PFSK-1 (cell line): ENCODE measurements at regions not wholly inside any gene's neighbourhood (a gene's known extent, or its start where the extent isn't known, plus 50 kb on each side); places are given as distances from the start of the nearest gene placed in this dataset.

Source experiments
- FOXP2 ChIP-seq: optimal IDR thresholded peaks from 2 replicates; pipeline ENCODE3; 2011; ENCODE audit warnings: borderline replicate concordance, control low read depth, inconsistent platforms; ENCODE audit not compliant: insufficient read depth; ENCODE audit errors: extremely low read length, extremely low read depth
- POLR2AphosphoS5 ChIP-seq: IDR thresholded peaks from 2 replicates; pipeline ENCODE4 v1.6.1; 2012; ENCODE audit warnings: low read depth, mild to moderate bottlenecking, control low read depth, low read length, moderate library complexity
- SIN3A ChIP-seq: IDR thresholded peaks from 2 replicates; pipeline ENCODE4 v1.6.1; 2012; ENCODE audit warnings: mild to moderate bottlenecking, low read length, moderate library complexity, borderline replicate concordance; ENCODE audit not compliant: insufficient read depth
- TAF1 ChIP-seq: IDR thresholded peaks from 2 replicates; pipeline ENCODE4 v1.6.1; 2012; ENCODE audit warnings: low read length, control low read depth, borderline replicate concordance; ENCODE audit not compliant: insufficient read depth
- TF ChIP-seq, protein P1 (sequence below), 2 experiments: IDR thresholded peaks; 2 replicates each; pipeline versions ENCODE4 v1.6.1 to v1.8.0; 2011 to 2012; ENCODE audit warnings: low read depth in 2 of 2, low read length in 2 of 2, control low read depth in 1 of 2, inconsistent platforms in 1 of 2, mild to moderate bottlenecking in 1 of 2, moderate library complexity in 1 of 2; ENCODE audit not compliant: insufficient read depth in 1 of 2

DNA sequence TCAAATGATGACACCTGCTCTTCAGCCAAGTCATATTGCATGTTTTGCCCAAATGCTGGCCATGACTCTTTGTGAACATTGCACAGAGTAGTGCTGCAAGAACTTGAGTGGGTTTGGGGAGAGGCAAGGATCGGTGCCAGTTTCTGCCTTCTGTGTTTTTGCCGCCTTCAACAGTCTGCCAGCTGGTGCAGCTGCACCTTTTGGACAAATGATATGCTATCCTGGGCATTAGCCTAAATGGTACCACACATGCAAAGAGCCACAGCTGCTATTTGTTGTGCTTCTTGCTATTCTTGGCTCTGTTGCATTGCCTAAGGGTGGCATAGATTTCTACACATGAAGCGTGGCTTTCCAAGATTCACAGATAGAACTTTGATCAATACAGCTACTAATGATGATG lies 189.0 kb upstream of the CCN2 start:
- TF ChIP-seq TAF1 (no peak), FOXP2 (no peak), POLR2AphosphoS5 (no peak), SIN3A (no peak)
- TF ChIP-seq, protein P1, sequence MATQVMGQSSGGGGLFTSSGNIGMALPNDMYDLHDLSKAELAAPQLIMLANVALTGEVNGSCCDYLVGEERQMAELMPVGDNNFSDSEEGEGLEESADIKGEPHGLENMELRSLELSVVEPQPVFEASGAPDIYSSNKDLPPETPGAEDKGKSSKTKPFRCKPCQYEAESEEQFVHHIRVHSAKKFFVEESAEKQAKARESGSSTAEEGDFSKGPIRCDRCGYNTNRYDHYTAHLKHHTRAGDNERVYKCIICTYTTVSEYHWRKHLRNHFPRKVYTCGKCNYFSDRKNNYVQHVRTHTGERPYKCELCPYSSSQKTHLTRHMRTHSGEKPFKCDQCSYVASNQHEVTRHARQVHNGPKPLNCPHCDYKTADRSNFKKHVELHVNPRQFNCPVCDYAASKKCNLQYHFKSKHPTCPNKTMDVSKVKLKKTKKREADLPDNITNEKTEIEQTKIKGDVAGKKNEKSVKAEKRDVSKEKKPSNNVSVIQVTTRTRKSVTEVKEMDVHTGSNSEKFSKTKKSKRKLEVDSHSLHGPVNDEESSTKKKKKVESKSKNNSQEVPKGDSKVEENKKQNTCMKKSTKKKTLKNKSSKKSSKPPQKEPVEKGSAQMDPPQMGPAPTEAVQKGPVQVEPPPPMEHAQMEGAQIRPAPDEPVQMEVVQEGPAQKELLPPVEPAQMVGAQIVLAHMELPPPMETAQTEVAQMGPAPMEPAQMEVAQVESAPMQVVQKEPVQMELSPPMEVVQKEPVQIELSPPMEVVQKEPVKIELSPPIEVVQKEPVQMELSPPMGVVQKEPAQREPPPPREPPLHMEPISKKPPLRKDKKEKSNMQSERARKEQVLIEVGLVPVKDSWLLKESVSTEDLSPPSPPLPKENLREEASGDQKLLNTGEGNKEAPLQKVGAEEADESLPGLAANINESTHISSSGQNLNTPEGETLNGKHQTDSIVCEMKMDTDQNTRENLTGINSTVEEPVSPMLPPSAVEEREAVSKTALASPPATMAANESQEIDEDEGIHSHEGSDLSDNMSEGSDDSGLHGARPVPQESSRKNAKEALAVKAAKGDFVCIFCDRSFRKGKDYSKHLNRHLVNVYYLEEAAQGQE (IDR thresholded peaks at IDR 0.05; ENCODE audit: insufficient read depth in 1 of 2, low read depth in 2 of 2, low read length in 2 of 2) = no peak

DNA sequence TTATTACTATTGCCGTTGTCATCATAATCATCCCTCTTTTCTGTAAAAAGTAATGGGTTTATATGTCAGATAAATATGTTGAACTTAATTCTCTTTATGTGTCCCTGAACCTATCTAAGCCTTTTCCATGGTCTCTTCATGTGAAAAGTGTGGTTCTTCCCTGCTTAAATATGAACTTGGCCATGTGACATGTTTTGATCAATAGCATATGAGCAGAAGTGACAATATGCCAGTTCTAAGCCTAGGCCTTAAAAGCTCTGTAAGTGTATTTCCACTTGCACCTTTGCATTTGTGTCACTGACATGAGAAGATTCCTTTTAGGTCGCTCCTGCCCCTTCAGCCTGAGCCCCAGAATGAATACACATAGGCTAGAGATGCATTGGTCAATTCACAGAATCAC lies 188.4 kb upstream of the CCN2 start:
- TF ChIP-seq POLR2AphosphoS5 (no peak), SIN3A (no peak), FOXP2 (no peak), TAF1 (no peak)
- TF ChIP-seq, protein P1 (IDR thresholded peaks at IDR 0.05; ENCODE audit: insufficient read depth in 1 of 2, low read depth in 2 of 2, low read length in 2 of 2) = no peak

DNA sequence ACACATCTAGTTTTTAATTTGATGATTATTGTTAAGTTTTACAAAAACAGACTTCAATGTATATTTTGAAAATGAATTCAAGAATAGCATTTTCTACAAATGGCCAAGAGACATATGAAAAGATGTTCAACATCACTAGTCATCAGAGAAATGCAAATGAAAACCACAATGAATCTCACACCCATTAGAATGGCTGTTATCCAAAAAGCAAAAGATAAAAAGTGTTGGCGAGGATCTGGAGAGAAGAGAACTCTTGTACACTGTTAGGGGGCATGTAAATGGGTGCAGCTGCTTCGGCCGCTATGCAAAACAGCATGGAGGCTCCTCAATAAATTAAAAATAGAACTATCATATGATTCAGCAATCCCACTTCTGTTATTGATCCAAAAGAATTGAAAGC lies 185.8 kb upstream of the CCN2 start:
- TF ChIP-seq, protein P1 (IDR thresholded peaks at IDR 0.05; ENCODE audit: insufficient read depth in 1 of 2, low read depth in 2 of 2, low read length in 2 of 2) = no peak
- no peak for TF ChIP-seq FOXP2

DNA sequence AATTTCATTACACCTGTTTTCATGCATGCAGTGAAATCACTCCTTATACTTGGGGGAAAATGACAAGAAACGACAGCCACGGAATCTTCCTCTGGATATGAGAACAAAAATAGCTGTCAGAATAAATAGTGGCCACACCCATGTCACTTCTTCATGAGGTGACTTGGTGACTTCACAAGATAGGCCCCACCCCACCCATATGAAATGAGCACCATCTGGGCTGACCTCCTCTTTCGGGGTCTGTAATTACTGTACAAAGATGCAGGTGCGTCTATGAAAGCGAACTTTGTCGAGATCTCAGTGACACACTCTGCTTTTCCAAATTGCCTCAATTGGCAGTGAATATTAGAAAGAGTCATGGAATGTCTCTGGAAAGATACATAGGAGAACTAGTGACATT lies 184.2 kb upstream of the CCN2 start:
- TF ChIP-seq POLR2AphosphoS5 (no peak), TAF1 (no peak), SIN3A (no peak), FOXP2 (no peak)
- TF ChIP-seq, protein P1 (IDR thresholded peaks at IDR 0.05; ENCODE audit: insufficient read depth in 1 of 2, low read depth in 2 of 2, low read length in 2 of 2) = no peak

DNA sequence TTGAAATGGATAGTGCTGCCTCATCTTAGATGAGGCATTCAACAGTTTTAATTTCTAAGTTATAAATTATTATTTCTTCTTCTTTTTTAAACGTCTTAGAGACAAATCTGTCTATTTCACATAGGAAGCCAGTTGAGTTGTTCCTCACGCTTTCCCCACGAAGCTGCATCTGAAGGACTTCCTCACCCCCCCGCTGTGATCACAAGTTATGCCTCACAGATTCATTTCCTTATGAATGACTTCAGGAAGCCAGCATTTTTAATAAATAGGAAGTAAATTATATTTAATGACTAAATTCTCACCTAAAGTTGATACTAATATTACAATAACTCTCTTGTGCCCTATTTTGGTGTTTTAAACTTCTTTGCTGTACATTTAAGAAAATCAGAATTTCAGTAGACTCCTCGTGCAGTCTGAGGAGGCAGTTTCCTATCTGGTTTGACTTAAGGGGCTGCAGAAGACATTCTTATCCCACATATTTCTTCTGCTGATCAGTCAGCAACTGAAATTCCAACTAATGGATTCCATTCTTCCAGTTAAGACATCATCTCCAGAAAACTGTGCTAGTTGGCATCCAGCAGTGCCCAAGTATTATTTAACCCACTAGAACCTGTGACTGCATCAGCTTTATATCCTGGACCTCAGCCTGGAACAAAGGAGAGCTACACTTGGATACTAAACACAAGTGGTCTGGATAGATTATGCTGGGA lies 182.7 kb upstream of the CCN2 start:
- no peak for TF ChIP-seq POLR2AphosphoS5
- TF ChIP-seq, protein P1 (IDR thresholded peaks at IDR 0.05; ENCODE audit: insufficient read depth in 1 of 2, low read depth in 2 of 2, low read length in 2 of 2) = no peak
- TF ChIP-seq SIN3A = no peak
- no peak; the same call in 1 of the 2 replicates for TF ChIP-seq TAF1
- TF ChIP-seq FOXP2 = no peak
